HG02938 (cell line): ENCODE measurements at regions not wholly inside any gene's neighbourhood (a gene's known extent, or its start where the extent isn't known, plus 50 kb on each side); places are given as distances from the start of the nearest gene placed in this dataset.
"Not testable (repeated sequence)": the region's sequence is repeated elsewhere in the genome, so short reads cannot be mapped to it uniquely, and the experiment has no call there.

ENCODE experiments used
- ATAC-seq: cut with Tn5 transposase; IDR thresholded peaks from one replicate; pipeline ENCODE4 v1.9.1; 2021; ENCODE audit warnings: mild to moderate bottlenecking, moderate library complexity; ENCODE audit not compliant: unreplicated experiment

- ATAC-seq = no peak
These were observed 1075.2 kb downstream of the PCDH9 start for GRCh38 chr13:66154976-66155375.

- ATAC-seq = no peak
These were observed 1075.8 kb downstream of the PCDH9 start for GRCh38 chr13:66154354-66154753.

- no peak for ATAC-seq
These were observed 1077.5 kb downstream of the PCDH9 start for GRCh38 chr13:66152596-66152995.

GRCh38 chr13:66144357-66144756 is 1085.8 kb downstream of the PCDH9 start:
- ATAC-seq = not testable (repeated sequence)

- no peak for ATAC-seq
These were observed 1090.4 kb downstream of the PCDH9 start for GRCh38 chr13:66139701-66140100.

GRCh38 chr13:66139250-66139649 is 1090.9 kb downstream of the PCDH9 start:
- no peak for ATAC-seq

- peak; percentile 94 for ATAC-seq
These were observed 1091.8 kb downstream of the PCDH9 start for GRCh38 chr13:66138172-66138811.

GRCh38 chr13:66137384-66137783 is 1092.8 kb downstream of the PCDH9 start:
- ATAC-seq = no peak

GRCh38 chr13:66128692-66129269 is 1101.4 kb downstream of the PCDH9 start:
- peak; percentile 98 for ATAC-seq

GRCh38 chr13:66128201-66128600 is 1101.9 kb downstream of the PCDH9 start:
- ATAC-seq = peak; percentile 23

GRCh38 chr13:66117563-66117962 is 1112.6 kb downstream of the PCDH9 start:
- ATAC-seq = no peak

- no peak for ATAC-seq
These were observed 1116.1 kb downstream of the PCDH9 start for GRCh38 chr13:66113882-66114526.

- ATAC-seq = no peak
These were observed 1118.5 kb downstream of the PCDH9 start for GRCh38 chr13:66111628-66112027.

- ATAC-seq = no peak
These were observed 1123.9 kb downstream of the PCDH9 start for GRCh38 chr13:66106246-66106645.

GRCh38 chr13:66102864-66103263 is 1127.3 kb downstream of the PCDH9 start:
- no peak for ATAC-seq

GRCh38 chr13:66099825-66100224 is 1130.3 kb downstream of the PCDH9 start:
- no peak for ATAC-seq

- ATAC-seq = no peak
These were observed 1131.1 kb downstream of the PCDH9 start for GRCh38 chr13:66098931-66099628.

- no peak for ATAC-seq
These were observed 1140.4 kb downstream of the PCDH9 start for GRCh38 chr13:66089711-66090110.

- ATAC-seq = peak; percentile 65
These were observed 1142.8 kb downstream of the PCDH9 start for GRCh38 chr13:66087269-66087710.

GRCh38 chr13:66077132-66077689 is 1152.9 kb downstream of the PCDH9 start:
- no peak for ATAC-seq

GRCh38 chr13:66076417-66076816 is 1153.7 kb downstream of the PCDH9 start:
- no peak for ATAC-seq
